Right ventricle myocardium inferior (tissue), 1 donor: ENCODE measurements at regions not wholly inside any gene's neighbourhood (a gene's known extent, or its start where the extent isn't known, plus 50 kb on each side); places are given as distances from the start of the nearest gene placed in this dataset.

Experiments
- ATAC-seq: fragments of 200-7000 bp; cut with Tn5 transposase; one replicate; pipeline ENCODE4 v1.9.1; 2020; ENCODE audit warnings: mild to moderate bottlenecking, moderate library complexity
- DNase-seq: peaks from one replicate; pipeline ENCODE4 v3.0.0; 2021; ENCODE audit errors: missing footprints
- intact Hi-C: fragments of 100-400 bp; cut with DNase I; formaldehyde crosslinking; loops from one replicate; pipeline ENCODE4 v1.11.0; 2022
- donor health status: DM: no; HTN: yes; CAD: no; lungs with severe emphysema.

- no peak for DNase-seq
These were observed 467.9 kb downstream of the SLITRK1 start for GRCh38 chr13:83414393-83414792.

GRCh38 chr13:83386609-83387008 lies 495.7 kb downstream of the SLITRK1 start:
- intact Hi-C loops: no loop called here
- DNase-seq (no peak), ATAC-seq (no peak)

More at GRCh38 chr13:83414393-83414792, 467.9 kb downstream of the SLITRK1 start:
- ATAC-seq: no peak
- intact Hi-C loops: no loop called here

GRCh38 chr13:83378908-83379307 lies 503.4 kb downstream of the SLITRK1 start:
- DNase-seq (no peak), ATAC-seq (no peak)
- intact Hi-C loops: no loop called here

GRCh38 chr13:83377491-83377890 lies 504.8 kb downstream of the SLITRK1 start:
- intact Hi-C loops: no loop called here
- ATAC-seq (no peak), DNase-seq (no peak)

GRCh38 chr13:83372786-83373185 lies 509.5 kb downstream of the SLITRK1 start:
- no peak for DNase-seq
- no peak for ATAC-seq
- intact Hi-C loops: no loop called here

GRCh38 chr13:83365723-83366122 lies 516.6 kb downstream of the SLITRK1 start:
- intact Hi-C loops: no loop called here
- ATAC-seq (no peak), DNase-seq (no peak)

- intact Hi-C loops: no loop called here
- ATAC-seq (no peak), DNase-seq (no peak)
These were observed 527.2 kb downstream of the SLITRK1 start for GRCh38 chr13:83355041-83355440.

GRCh38 chr13:83352391-83352790 lies 529.9 kb downstream of the SLITRK1 start:
- intact Hi-C loops: no loop called here
- no peak for ATAC-seq
- DNase-seq: no peak

- intact Hi-C loops: no loop called here
- ATAC-seq (no peak), DNase-seq (no peak)
These were observed 531.7 kb downstream of the SLITRK1 start for GRCh38 chr13:83350569-83350968.

- DNase-seq (no peak), ATAC-seq (no peak)
- intact Hi-C loops: no loop called here
These were observed 537.8 kb downstream of the SLITRK1 start for GRCh38 chr13:83344518-83344917.

GRCh38 chr13:83340170-83340569 lies 542.1 kb downstream of the SLITRK1 start:
- intact Hi-C loops: no loop called here
- DNase-seq (no peak), ATAC-seq (no peak)

- DNase-seq (no peak), ATAC-seq (no peak)
These were observed 548.5 kb downstream of the SLITRK1 start for GRCh38 chr13:83333614-83334388.

GRCh38 chr13:83332751-83333150 lies 549.5 kb downstream of the SLITRK1 start:
- intact Hi-C loops: no loop called here
- ATAC-seq: no peak
- DNase-seq: no peak

More at GRCh38 chr13:83333614-83334388, 548.5 kb downstream of the SLITRK1 start:
- intact Hi-C loops: no loop called here

- DNase-seq (no peak), ATAC-seq (no peak)
- intact Hi-C loops: no loop called here
These were observed 555.2 kb downstream of the SLITRK1 start for GRCh38 chr13:83327091-83327490.

- DNase-seq (no peak), ATAC-seq (no peak)
- intact Hi-C loops: no loop called here
These were observed 557.0 kb downstream of the SLITRK1 start for GRCh38 chr13:83325125-83325853.

- ATAC-seq: no peak
- no peak for DNase-seq
- intact Hi-C loops: no loop called here
These were observed 570.2 kb downstream of the SLITRK1 start for GRCh38 chr13:83311886-83312577.

- DNase-seq (no peak), ATAC-seq (no peak)
- intact Hi-C loops: no loop called here
These were observed 583.7 kb downstream of the SLITRK1 start for GRCh38 chr13:83298617-83299016.

GRCh38 chr13:83297586-83298290 lies 584.5 kb downstream of the SLITRK1 start:
- DNase-seq (no peak), ATAC-seq (no peak)
- intact Hi-C loops: no loop called here

- ATAC-seq (no peak), DNase-seq (no peak)
- intact Hi-C loops: no loop called here
These were observed 586.6 kb downstream of the SLITRK1 start for GRCh38 chr13:83295686-83296085.
